H9 (cell line): ENCODE measurements at regions not wholly inside any gene's neighbourhood (a gene's known extent, or its start where the extent isn't known, plus 50 kb on each side); places are given as distances from the start of the nearest gene placed in this dataset.

Experiments
- DNase-seq: peaks from one replicate; pipeline ENCODE4 v3.0.0-alpha.2; 2017
- H2AFZ ChIP-seq: one replicate; pipeline ENCODE4 v1.6.1; 2013; ENCODE audit warnings: mild to moderate bottlenecking, low read length, control low read depth, moderate library complexity
- H2AK5ac ChIP-seq: 2 replicates; pipeline ENCODE4 v1.6.1; 2013; ENCODE audit warnings: low read length, control low read depth, mixed read lengths; ENCODE audit not compliant: insufficient read length
- H2BK120ac ChIP-seq: one replicate; pipeline ENCODE4 v1.6.1; 2013; ENCODE audit warnings: low read depth, mild to moderate bottlenecking, low read length, control low read depth, inconsistent platforms; ENCODE audit not compliant: poor library complexity, severe bottlenecking
- H2BK12ac ChIP-seq: 2 replicates; pipeline ENCODE4 v1.6.1; 2013; ENCODE audit warnings: low read length, control low read depth, mixed read lengths, low read depth; ENCODE audit not compliant: insufficient read length
- H2BK15ac ChIP-seq: 2 replicates; pipeline ENCODE4 v1.6.1; 2013; ENCODE audit warnings: low read depth, low read length, control low read depth
- H2BK20ac ChIP-seq: one replicate; pipeline ENCODE4 v1.6.1; 2013; ENCODE audit warnings: low read depth, mild to moderate bottlenecking, low read length, control low read depth, inconsistent platforms; ENCODE audit not compliant: poor library complexity, severe bottlenecking
- H2BK5ac ChIP-seq: 2 replicates; pipeline ENCODE4 v1.6.1; 2013; ENCODE audit warnings: low read length, control low read depth, mixed read lengths; ENCODE audit not compliant: insufficient read length
- H3K14ac ChIP-seq: 2 replicates; pipeline ENCODE4 v1.6.1; 2013; ENCODE audit warnings: low read length, control low read depth; ENCODE audit not compliant: insufficient read depth
- H3K18ac ChIP-seq: 2 replicates; pipeline ENCODE4 v1.6.1; 2013; ENCODE audit warnings: low read depth, mild to moderate bottlenecking, mixed read lengths, low read length, control low read depth; ENCODE audit not compliant: insufficient read length
- H3K23ac ChIP-seq: 2 replicates; pipeline ENCODE4 v1.6.1; 2013; ENCODE audit warnings: low read length, control low read depth, mixed read lengths, low read depth; ENCODE audit not compliant: insufficient read length
- H3K23me2 ChIP-seq: 2 replicates; pipeline ENCODE4 v1.6.1; 2013; ENCODE audit warnings: low read depth, mild to moderate bottlenecking, mixed read lengths, low read length, control low read depth; ENCODE audit not compliant: insufficient read length, poor library complexity, severe bottlenecking
- H3K27ac ChIP-seq: 2 replicates; pipeline ENCODE4 v1.5.1; 2013; ENCODE audit warnings: low read length, control low read depth, mixed read lengths, low read depth; ENCODE audit not compliant: insufficient read length
- H3K27me3 ChIP-seq: 2 replicates; pipeline ENCODE4 v1.6.1; 2013; ENCODE audit warnings: low read length, control low read depth, inconsistent platforms; ENCODE audit not compliant: insufficient read depth
- H3K4ac ChIP-seq: 2 replicates; pipeline ENCODE4 v1.6.1; 2013; ENCODE audit warnings: low read depth, mild to moderate bottlenecking, control low read depth, inconsistent platforms, low read length, moderate library complexity
- H3K4me1 ChIP-seq: 2 replicates; pipeline ENCODE4 v1.6.1; 2013; ENCODE audit warnings: low read length, control low read depth, inconsistent platforms; ENCODE audit not compliant: insufficient read depth
- H3K4me2 ChIP-seq: 2 replicates; pipeline ENCODE4 v1.6.1; 2013; ENCODE audit warnings: low read length, control low read depth, mixed read lengths; ENCODE audit not compliant: insufficient read length, insufficient read depth
- H3K56ac ChIP-seq: 2 replicates; pipeline ENCODE4 v1.6.1; 2013; ENCODE audit warnings: low read depth, mild to moderate bottlenecking, mixed read lengths, low read length, control low read depth; ENCODE audit not compliant: insufficient read length
- H3K79me1 ChIP-seq: 2 replicates; pipeline ENCODE4 v1.6.1; 2013; ENCODE audit warnings: low read depth, mild to moderate bottlenecking, moderate library complexity, low read length, control low read depth, inconsistent platforms; ENCODE audit not compliant: insufficient read depth, poor library complexity, severe bottlenecking
- H3K79me2 ChIP-seq: 2 replicates; pipeline ENCODE4 v1.6.1; 2013; ENCODE audit warnings: low read length, control low read depth, inconsistent platforms; ENCODE audit not compliant: insufficient read depth
- H3K9ac ChIP-seq: 2 replicates; pipeline ENCODE4 v1.6.1; 2013; ENCODE audit warnings: low read length, control low read depth, mixed read lengths; ENCODE audit not compliant: insufficient read length; ENCODE audit errors: extremely low read depth
- H3K9me3 ChIP-seq: one replicate; pipeline ENCODE4 v1.6.1; 2013; ENCODE audit warnings: low read depth, low read length, inconsistent platforms; ENCODE audit not compliant: control insufficient read depth
- H3T11ph ChIP-seq: one replicate; pipeline ENCODE4 v1.6.1; 2013; ENCODE audit warnings: mild to moderate bottlenecking, low read length, control low read depth, inconsistent platforms
- H4K20me1 ChIP-seq: one replicate; pipeline ENCODE4 v1.6.1; 2013; ENCODE audit not compliant: control insufficient read depth, insufficient read length, insufficient read depth
- H4K5ac ChIP-seq: 2 replicates; pipeline ENCODE4 v1.6.1; 2013; ENCODE audit warnings: low read depth, mild to moderate bottlenecking, mixed read lengths, low read length, control low read depth; ENCODE audit not compliant: insufficient read length
- H4K8ac ChIP-seq: replicated peaks from 2 replicates; pipeline ENCODE4 v1.6.1; 2013; ENCODE audit warnings: low read length, control low read depth, mixed read lengths, low read depth; ENCODE audit not compliant: insufficient read length
- H4K91ac ChIP-seq: 2 replicates; pipeline ENCODE4 v1.6.1; 2013; ENCODE audit warnings: low read depth, mild to moderate bottlenecking, moderate library complexity, mixed read lengths, low read length, control low read depth; ENCODE audit not compliant: insufficient read length
- H3K27ac Mint-ChIP-seq, 3 experiments: 2 replicates in 2 of 3; 3 replicates in 1 of 3; pipeline ENCODE4 v1.8.0; 2020 to 2021; ENCODE audit warnings: mixed read lengths in 3 of 3, mild to moderate bottlenecking in 1 of 3, moderate library complexity in 1 of 3
- H3K27me3 Mint-ChIP-seq: 2 replicates; pipeline ENCODE4 v1.8.0; 2021; ENCODE audit warnings: low read depth, mild to moderate bottlenecking, moderate library complexity, mixed read lengths
- H3K36me3 Mint-ChIP-seq, 3 experiments: 2 replicates in 2 of 3; 3 replicates in 1 of 3; pipeline ENCODE4 v1.8.0; 2020 to 2021; ENCODE audit warnings: low read depth in 3 of 3, mixed read lengths in 3 of 3; ENCODE audit not compliant: insufficient read depth in 1 of 3
- H3K4me1 Mint-ChIP-seq, 2 experiments: 2 replicates each; pipeline ENCODE4 v1.8.0; 2020; ENCODE audit warnings: mixed read lengths in 2 of 2
- H3K4me3 Mint-ChIP-seq, 2 experiments: 2 replicates in 1 of 2; 3 replicates in 1 of 2; pipeline ENCODE4 v1.8.0; 2020 to 2021; ENCODE audit warnings: mild to moderate bottlenecking in 2 of 2, mixed read lengths in 2 of 2, moderate library complexity in 1 of 2
- H3K9me3 Mint-ChIP-seq, 2 experiments: 2 replicates in 1 of 2; 3 replicates in 1 of 2; pipeline ENCODE4 v1.8.0; 2020; ENCODE audit warnings: mild to moderate bottlenecking in 2 of 2, mixed read lengths in 2 of 2, moderate library complexity in 1 of 2
- CTCF ChIP-seq: fragments of 200-600 bp; sonication (generic); conservative IDR thresholded peaks from 3 replicates; pipeline ENCODE4 v1.8.0; 2021; ENCODE audit warnings: antibody characterized with exemption, mild to moderate bottlenecking
- WGBS: extraction: QIAGEN DNeasy Blood & Tissue Kit; methylation state at CpG from one replicate; pipeline ENCODE4 v1.1.7; 2013; ENCODE audit warnings: missing lambda C conversion rate, low lambda C conversion rate, mixed read lengths; ENCODE audit not compliant: insufficient read length; ENCODE audit errors: extremely low coverage; 5-methylcytosine and 5-hydroxymethylcytosine counted together

GRCh38 chr1:101667761-101668160 lies 329.0 kb downstream of the OLFM3 start:
- Histone ChIP-seq H2BK20ac (no peak overlapping the region), H4K5ac (no peak overlapping the region), H2BK120ac (no peak overlapping the region), H3K4ac (no peak overlapping the region), H3K23me2 (no peaks in the 10 kb centered on the region), H2BK12ac (no peak overlapping the region), H3K23ac (no peak overlapping the region), H3T11ph (no peak overlapping the region), H3K4me2 (no peak overlapping the region), H4K8ac (no peak overlapping the region), H3K79me2 (no peaks in the 10 kb centered on the region), H2BK15ac (no peak overlapping the region), H3K27me3 (no peaks in the 10 kb centered on the region), H2AK5ac (no peak overlapping the region), H3K79me1 (no peaks in the 10 kb centered on the region), H3K4me1 (no peaks in the 10 kb centered on the region), H4K91ac (no peak overlapping the region), H3K9me3 (peaks cover 8% of the 10 kb centered on the region), H2AFZ (no peak overlapping the region), H3K18ac (no peak overlapping the region), H3K9ac (no peak overlapping the region), H3K56ac (no peak overlapping the region), H4K20me1 (no peaks in the 10 kb centered on the region), H3K27ac (no peak overlapping the region), H3K14ac (no peak overlapping the region), H2BK5ac (no peak overlapping the region)
- no peak for TF ChIP-seq CTCF
- Mint-ChIP-seq H3K27ac (no peak overlapping the region), H3K27me3 (no peaks in the 10 kb centered on the region), H3K4me3 (no peak overlapping the region), H3K9me3 (peaks cover 0 to 7% of the 10 kb centered on the region in 2 experiments; a peak in 3 of 5 replicates), H3K36me3 (peaks cover 4 to 5% (median 5%) of the 10 kb centered on the region in 3 experiments; a peak in 5 of 7 replicates), H3K4me1 (peaks cover 0 to 2% of the 10 kb centered on the region in 2 experiments; a peak in 1 of 4 replicates)
- WGBS: no CpG with 5 or more reads among the region's 2 CpGs
- no peak for DNase-seq
